Stimulated activated naive B cell treated with anti-CD40 and anti-IgM and Interleukin-4, amounts not matched to agents 10 μg/mL and 1 μg/mL and 100 μg/mL, for 72 hours (primary cell): ENCODE measurements at regions not wholly inside any gene's neighbourhood (a gene's known extent, or its start where the extent isn't known, plus 50 kb on each side); places are given as distances from the start of the nearest gene placed in this dataset.

Source experiments
- ATAC-seq, 2 donors: fragments of 150-1000 bp; cut with Tn5 transposase; replicated peaks; 2 replicates each; pipeline ENCODE4 v1.10.0; 2021; ENCODE audit warnings: moderate library complexity in 1 of 2
- DNase-seq: peaks from one replicate; pipeline ENCODE4 v3.0.0; 2021
- H3K27ac Mint-ChIP-seq: one replicate; pipeline ENCODE4 v1.8.0; 2022; ENCODE audit warnings: mild to moderate bottlenecking, mixed read lengths
- H3K27me3 Mint-ChIP-seq, 2 donors: one replicate each; pipeline ENCODE4 v1.8.0; 2022; ENCODE audit warnings: mixed read lengths in 2 of 2
- H3K36me3 Mint-ChIP-seq, 2 donors: one replicate each; pipeline ENCODE4 v1.8.0; 2022; ENCODE audit warnings: mixed read lengths in 2 of 2, mild to moderate bottlenecking in 1 of 2
- H3K4me1 Mint-ChIP-seq, 2 donors: one replicate each; pipeline ENCODE4 v1.8.0; 2022; ENCODE audit warnings: mixed read lengths in 2 of 2, mild to moderate bottlenecking in 1 of 2
- H3K4me3 Mint-ChIP-seq, 2 donors: one replicate each; pipeline ENCODE4 v1.8.0; 2022; ENCODE audit warnings: mild to moderate bottlenecking in 2 of 2, mixed read lengths in 2 of 2, moderate library complexity in 1 of 2
- H3K9me3 Mint-ChIP-seq, 2 donors: one replicate each; pipeline ENCODE4 v1.8.0; 2022; ENCODE audit warnings: mixed read lengths in 2 of 2, mild to moderate bottlenecking in 1 of 2

DNA sequence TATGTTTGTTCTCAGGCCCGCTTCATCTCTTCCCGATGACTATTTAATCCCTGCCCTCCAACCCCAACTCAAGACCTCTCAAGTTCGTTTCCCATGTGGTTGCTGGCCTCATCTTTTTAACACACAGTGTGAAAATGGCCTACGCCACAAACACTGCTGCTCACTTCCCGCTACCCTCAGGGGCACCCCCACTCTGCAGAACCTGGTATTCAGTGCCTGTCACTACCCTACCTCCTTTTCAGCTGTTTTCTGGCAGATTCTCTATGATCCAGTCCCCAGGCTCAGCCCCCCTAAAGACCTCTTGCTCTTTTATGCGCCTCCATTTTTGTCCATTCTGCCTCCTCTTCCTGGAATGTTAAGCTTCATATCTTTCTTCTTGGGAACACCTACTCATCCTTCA, 152.6 kb upstream of the C1orf174 start:
- DNase-seq (no peak), ATAC-seq (no peak)
- Mint-ChIP-seq H3K9me3 (peaks cover 0 to 5% of the 10 kb centered on the region in 2 donors), H3K36me3 (no peaks in the 10 kb centered on the region), H3K27ac (peak overlapping the region; percentile 28), H3K4me3 (no peak overlapping the region), H3K27me3 (peaks cover 5 to 18% of the 10 kb centered on the region in 2 donors), H3K4me1 (peaks cover 15 to 25% of the 10 kb centered on the region in 2 donors)

DNA sequence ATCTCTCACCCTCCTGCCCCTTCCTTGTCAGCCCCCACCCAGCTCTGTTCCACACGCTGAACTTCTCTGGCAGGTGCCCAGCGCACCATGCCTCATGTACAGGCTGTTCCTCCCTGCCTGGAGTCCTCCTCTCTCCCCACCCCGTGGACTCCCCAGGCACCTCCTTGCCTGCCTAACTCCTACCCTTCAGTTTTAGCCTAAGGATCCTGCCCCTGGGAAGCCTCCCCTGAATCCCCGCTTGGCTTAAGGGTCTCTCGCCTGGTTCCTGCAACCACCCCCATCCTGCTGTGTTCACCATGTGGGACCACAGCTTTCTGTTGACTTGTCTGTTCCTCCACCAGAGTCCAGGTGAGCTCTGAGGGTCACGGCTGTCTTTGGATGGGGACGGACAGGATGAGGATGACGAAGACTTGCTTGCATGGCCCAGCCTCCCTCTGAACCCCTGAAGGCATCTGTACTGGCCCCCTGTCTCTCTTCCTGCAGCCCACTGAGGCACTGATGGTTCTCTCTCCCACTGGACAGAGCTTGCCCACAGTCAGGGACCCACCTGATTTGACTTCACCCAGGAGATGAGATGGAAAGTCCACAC, 153.2 kb upstream of the C1orf174 start:
- H3K4me1 Mint-ChIP-seq: peaks cover 10 to 19% of the 10 kb centered on the region in 2 donors
- H3K36me3 Mint-ChIP-seq: no peaks in the 10 kb centered on the region
- DNase-seq (no peak), ATAC-seq (no peak)
- no peak overlapping the region for H3K27ac Mint-ChIP-seq
- H3K27me3 Mint-ChIP-seq: peaks cover 5 to 18% of the 10 kb centered on the region in 2 donors
- H3K9me3 Mint-ChIP-seq: peaks cover 0 to 5% of the 10 kb centered on the region in 2 donors
- H3K4me3 Mint-ChIP-seq: no peak overlapping the region

DNA sequence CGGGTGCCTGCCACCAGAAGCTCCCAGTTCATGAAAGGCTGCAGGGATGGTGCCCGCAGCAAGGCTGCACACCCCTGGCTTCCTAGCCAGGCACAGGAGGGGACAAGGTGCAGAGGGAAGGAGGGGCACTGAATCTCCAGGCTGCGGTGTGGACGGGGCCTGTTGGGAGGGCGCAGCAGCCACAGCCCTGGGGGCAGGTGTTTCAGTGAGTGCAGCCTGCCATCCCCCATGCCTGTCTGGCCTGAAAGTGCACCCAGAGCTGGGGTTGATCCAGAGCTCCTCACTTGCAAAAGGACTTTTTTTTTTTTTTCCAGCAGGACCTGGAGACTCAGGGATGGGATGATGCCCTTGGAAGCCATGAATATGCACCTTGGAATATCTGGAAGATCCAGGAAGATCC, 153.7 kb upstream of the C1orf174 start:
- no peak for ATAC-seq
- H3K27ac Mint-ChIP-seq: no peak overlapping the region
- H3K9me3 Mint-ChIP-seq: peaks cover 0 to 5% of the 10 kb centered on the region in 2 donors

DNA sequence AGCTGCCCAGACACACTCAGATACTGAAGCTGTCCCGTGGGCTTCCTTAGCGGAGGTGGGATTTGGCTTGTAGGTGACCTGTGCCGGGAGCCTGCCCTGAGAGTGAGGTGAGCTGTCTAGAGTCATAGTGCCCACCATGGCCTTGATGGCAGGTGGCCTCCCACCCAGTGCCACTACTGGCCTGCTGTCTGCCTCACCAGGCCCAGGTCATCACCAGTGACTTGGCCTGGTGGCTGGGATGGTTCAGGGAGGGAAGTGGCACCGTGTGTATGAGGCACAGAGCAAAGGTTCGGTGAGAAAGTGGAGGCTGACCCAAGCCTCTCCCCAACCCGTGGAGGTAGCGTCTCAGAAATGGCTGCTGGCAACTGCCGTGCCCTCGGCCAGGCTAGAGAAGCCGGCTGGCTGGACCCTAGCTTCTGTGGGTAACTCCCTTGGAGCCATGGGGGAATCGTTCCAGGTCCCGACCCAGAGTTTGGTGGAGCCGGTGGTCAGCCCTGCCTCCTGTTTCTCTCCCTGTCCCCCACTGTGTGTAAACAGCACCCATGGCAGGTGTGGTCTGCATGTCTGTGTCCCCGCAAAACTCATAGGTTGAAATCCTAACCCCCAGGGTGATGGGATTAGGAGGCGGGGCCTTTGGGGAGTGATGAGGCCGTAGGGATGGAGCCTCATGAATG, 155.4 kb upstream of the C1orf174 start:
- Mint-ChIP-seq H3K27me3 (peaks cover 5 to 10% of the 10 kb centered on the region in 2 donors), H3K9me3 (peaks cover 0 to 5% of the 10 kb centered on the region in 2 donors), H3K27ac (no peak overlapping the region), H3K4me1 (peaks cover 0 to 6% of the 10 kb centered on the region in 2 donors), H3K4me3 (no peak overlapping the region), H3K36me3 (no peaks in the 10 kb centered on the region)
- no peak for DNase-seq
- ATAC-seq: no peak

More for the DNA sequence above, 153.7 kb upstream of the C1orf174 start:
- H3K4me3 Mint-ChIP-seq: no peak overlapping the region
- peaks cover 10 to 13% of the 10 kb centered on the region in 2 donors for H3K4me1 Mint-ChIP-seq
- H3K27me3 Mint-ChIP-seq: peaks cover 5 to 18% of the 10 kb centered on the region in 2 donors
- no peaks in the 10 kb centered on the region for H3K36me3 Mint-ChIP-seq
- no peak for DNase-seq

DNA sequence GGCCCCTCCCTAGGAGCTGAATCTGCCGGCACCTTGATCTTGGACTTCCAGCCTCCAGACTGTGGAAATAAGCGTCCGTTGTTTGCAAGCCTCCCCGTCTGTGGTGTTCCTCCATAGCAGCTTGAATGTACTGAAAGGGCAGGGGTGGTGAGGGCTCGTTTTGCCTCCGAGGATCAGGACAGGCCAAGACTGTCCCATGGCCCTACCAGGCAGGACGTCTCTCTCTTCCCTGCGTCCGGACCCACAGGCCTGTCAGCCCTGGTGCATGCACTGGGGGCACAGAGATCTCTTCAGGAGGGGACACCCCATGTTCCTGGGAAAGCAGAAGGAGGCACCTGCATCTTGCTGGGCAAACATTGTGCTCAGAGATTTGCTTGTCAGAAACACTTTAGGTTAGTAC, 156.3 kb upstream of the C1orf174 start:
- peaks cover 0 to 6% of the 10 kb centered on the region in 2 donors for H3K4me1 Mint-ChIP-seq
- H3K27ac Mint-ChIP-seq: no peak overlapping the region
- no peak overlapping the region for H3K4me3 Mint-ChIP-seq
- H3K36me3 Mint-ChIP-seq: no peaks in the 10 kb centered on the region
- peaks cover 0 to 5% of the 10 kb centered on the region in 2 donors for H3K9me3 Mint-ChIP-seq
- H3K27me3 Mint-ChIP-seq: peaks cover 5 to 10% of the 10 kb centered on the region in 2 donors
- no peak for ATAC-seq
- DNase-seq: no peak

DNA sequence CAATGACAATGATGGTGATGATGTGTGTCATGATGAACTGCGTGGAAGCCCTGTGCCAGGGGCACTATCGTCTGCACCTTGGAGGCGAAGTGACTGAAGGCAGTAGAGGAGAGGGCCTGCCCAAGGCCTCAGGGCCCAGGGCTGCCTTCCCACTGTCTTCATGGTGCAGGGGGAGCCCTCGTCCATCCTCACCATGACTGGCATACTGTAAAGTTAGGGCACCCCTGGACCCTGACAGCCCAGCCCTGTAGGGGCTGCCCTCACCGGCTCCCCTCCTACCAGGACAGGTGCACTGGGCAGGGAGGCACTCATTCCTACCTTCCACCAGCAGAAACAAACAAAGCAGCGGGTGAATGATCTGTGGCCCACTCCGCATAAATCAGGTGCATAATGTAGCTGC, 156.9 kb upstream of the C1orf174 start:
- H3K27me3 Mint-ChIP-seq: peaks cover 5 to 10% of the 10 kb centered on the region in 2 donors
- H3K4me3 Mint-ChIP-seq: no peak overlapping the region
- H3K4me1 Mint-ChIP-seq: peaks cover 0 to 6% of the 10 kb centered on the region in 2 donors
- H3K27ac Mint-ChIP-seq: no peak overlapping the region
- ATAC-seq (no peak), DNase-seq (no peak)
- peaks cover 0 to 5% of the 10 kb centered on the region in 2 donors for H3K9me3 Mint-ChIP-seq
- no peaks in the 10 kb centered on the region for H3K36me3 Mint-ChIP-seq

DNA sequence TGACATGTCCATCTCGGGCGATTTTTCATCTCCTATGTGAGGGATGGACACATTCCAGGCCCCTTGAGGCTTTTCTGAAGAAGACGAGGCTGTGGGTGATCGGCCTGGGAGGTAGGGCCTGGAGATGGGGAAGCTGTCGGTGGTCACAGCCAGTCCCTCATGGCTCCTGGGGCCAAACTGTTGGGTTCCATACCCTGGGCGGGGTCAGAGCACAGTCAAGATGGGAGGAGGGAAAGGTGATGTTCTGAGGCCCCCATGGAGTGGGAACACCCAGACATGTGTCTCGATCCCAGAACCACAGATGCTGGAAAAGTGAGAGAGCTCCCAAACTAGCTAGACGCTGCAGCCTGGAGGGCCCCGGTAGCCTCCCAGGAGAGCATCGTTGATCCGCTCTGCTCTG, 157.5 kb upstream of the C1orf174 start:
- no peak for DNase-seq
- no peak for ATAC-seq
- H3K27ac Mint-ChIP-seq: no peak overlapping the region
- H3K27me3 Mint-ChIP-seq: peaks cover 5 to 10% of the 10 kb centered on the region in 2 donors
- H3K36me3 Mint-ChIP-seq: no peaks in the 10 kb centered on the region
- H3K9me3 Mint-ChIP-seq: peaks cover 0 to 5% of the 10 kb centered on the region in 2 donors
- H3K4me1 Mint-ChIP-seq: peaks cover 0 to 6% of the 10 kb centered on the region in 2 donors
- no peak overlapping the region for H3K4me3 Mint-ChIP-seq

DNA sequence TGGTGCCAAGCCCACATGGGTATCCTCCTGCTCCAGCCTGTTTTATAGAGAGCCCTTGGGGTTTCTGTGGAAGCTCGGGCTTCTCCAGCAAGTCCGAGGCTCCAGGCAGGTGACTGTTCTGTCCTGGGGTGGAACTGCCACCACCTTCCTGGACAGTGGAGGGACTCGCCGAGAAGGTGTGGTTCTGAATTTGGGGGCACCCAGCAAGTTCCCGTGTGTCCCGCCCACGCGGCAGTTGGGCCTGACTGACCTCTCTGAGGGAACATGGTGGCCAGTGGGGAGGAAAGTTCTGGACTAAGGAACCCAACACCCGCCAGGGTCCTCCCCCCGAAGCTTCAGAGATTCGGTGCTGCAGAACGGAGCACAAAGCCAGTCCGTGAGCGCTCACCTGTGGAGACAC, 158.1 kb upstream of the C1orf174 start:
- ATAC-seq (no peak), DNase-seq (no peak)
- no peak overlapping the region for H3K4me3 Mint-ChIP-seq
- H3K27ac Mint-ChIP-seq: no peak overlapping the region
- H3K36me3 Mint-ChIP-seq: no peaks in the 10 kb centered on the region
- H3K4me1 Mint-ChIP-seq: peaks cover 0 to 6% of the 10 kb centered on the region in 2 donors
- H3K27me3 Mint-ChIP-seq: peaks cover 5% of the 10 kb centered on the region in 2 donors
- peaks cover 0 to 5% of the 10 kb centered on the region in 2 donors for H3K9me3 Mint-ChIP-seq

DNA sequence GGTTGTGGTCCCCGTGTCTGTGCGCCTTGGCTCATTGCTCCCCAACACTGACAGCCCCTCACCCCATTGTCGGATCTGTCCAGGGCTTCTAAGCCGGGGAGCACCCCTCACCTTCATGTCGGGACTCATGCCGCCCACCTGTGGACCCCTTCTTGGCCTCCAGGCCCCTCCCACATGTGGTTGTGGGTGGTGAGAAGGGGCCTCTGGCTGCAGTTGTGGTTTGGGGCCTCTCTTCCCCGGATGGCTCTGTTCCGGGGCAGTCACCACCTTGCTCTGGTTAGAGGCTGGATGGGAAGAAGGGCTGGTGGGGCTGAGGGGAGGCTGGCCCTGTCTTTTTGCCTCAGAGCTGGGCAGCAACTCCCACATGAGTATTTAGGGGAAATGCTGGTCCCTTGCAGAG, 158.6 kb upstream of the C1orf174 start:
- DNase-seq (no peak), ATAC-seq (no peak)
- peaks cover 0 to 5% of the 10 kb centered on the region in 2 donors for H3K27me3 Mint-ChIP-seq
- H3K27ac Mint-ChIP-seq: no peak overlapping the region
- H3K36me3 Mint-ChIP-seq: no peaks in the 10 kb centered on the region
- peaks cover 0 to 5% of the 10 kb centered on the region in 2 donors for H3K9me3 Mint-ChIP-seq
- peaks cover 0 to 6% of the 10 kb centered on the region in 2 donors for H3K4me1 Mint-ChIP-seq
- no peak overlapping the region for H3K4me3 Mint-ChIP-seq

DNA sequence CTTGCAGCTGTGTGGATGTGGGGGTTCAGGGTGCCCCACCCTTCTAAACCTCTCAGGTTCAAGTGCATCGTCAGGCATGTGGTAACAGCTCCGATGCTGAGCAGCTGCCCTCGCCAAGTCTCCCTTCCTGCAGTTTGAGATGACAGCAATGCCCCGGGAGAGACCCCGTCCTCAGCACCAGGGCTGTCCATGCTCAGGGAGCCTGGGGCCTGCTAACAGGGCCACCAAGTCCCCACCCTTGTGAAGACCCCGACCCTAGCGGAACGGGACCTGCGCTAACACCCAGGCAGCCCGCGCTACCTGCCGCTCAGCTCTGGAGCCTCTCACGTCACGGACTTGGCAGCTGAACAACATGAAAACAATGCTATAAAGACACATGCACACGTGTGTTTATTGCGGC, 159.2 kb upstream of the C1orf174 start:
- peaks cover 0 to 5% of the 10 kb centered on the region in 2 donors for H3K9me3 Mint-ChIP-seq
- H3K27ac Mint-ChIP-seq: no peak overlapping the region
- no peaks in the 10 kb centered on the region for H3K36me3 Mint-ChIP-seq
- no peak for ATAC-seq
- H3K27me3 Mint-ChIP-seq: peaks cover 0 to 5% of the 10 kb centered on the region in 2 donors
- peaks cover 0 to 6% of the 10 kb centered on the region in 2 donors for H3K4me1 Mint-ChIP-seq
- no peak for DNase-seq
- H3K4me3 Mint-ChIP-seq: no peak overlapping the region

DNA sequence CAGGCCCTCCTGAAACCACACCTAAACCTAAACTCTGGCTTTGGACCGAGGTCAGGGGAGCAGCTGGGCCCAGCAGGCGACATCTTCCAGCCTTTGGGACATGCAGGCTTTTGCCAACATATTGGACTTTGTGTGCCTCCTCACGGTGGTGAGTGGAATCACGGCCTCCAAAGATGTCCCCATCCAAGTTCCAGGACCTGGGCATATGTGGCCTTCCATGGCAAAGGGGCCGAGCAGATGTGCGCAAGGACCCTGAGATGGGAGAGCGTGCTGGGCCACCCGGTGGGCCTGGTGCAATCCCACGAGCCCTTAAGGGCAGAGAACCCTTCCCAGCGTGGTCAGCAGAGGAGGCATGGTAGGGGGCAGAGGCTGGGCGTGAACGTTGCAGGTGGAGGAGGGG, 160.8 kb upstream of the C1orf174 start:
- Mint-ChIP-seq H3K27ac (no peak overlapping the region), H3K27me3 (no peaks in the 10 kb centered on the region), H3K4me1 (peaks cover 0 to 6% of the 10 kb centered on the region in 2 donors), H3K9me3 (peaks cover 0 to 5% of the 10 kb centered on the region in 2 donors), H3K4me3 (no peak overlapping the region), H3K36me3 (no peaks in the 10 kb centered on the region)
- no peak for DNase-seq
- ATAC-seq: no peak

DNA sequence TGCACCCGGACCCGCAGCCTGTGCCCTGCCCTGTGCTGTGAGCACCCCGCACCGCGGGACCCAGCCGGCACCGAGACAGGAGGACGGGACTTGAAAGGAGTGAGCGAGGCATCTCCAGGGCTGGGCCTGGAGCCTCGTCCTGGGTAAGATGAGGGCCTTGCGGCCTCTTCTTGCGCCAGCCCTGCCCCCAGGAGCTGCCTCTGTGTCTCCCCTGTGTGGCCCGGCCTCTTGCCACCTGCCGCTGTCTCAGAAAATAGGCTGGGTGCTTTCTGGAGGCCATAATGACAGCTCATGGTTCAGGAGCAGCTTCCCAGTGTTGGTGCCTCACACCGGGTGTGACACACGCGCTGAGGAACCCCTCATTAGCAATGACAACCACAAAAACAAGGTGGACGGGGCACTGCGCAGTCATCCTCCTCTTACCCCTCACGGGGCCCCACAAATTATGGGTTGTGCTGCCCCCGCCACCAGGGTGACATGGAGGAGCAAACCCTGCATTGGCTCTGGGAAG, 161.5 kb upstream of the C1orf174 start:
- Mint-ChIP-seq H3K36me3 (no peaks in the 10 kb centered on the region), H3K9me3 (no peaks in the 10 kb centered on the region), H3K4me3 (no peak overlapping the region), H3K4me1 (peaks cover 0 to 4% of the 10 kb centered on the region in 2 donors), H3K27me3 (no peaks in the 10 kb centered on the region), H3K27ac (no peak overlapping the region)
- ATAC-seq (no peak), DNase-seq (no peak)

DNA sequence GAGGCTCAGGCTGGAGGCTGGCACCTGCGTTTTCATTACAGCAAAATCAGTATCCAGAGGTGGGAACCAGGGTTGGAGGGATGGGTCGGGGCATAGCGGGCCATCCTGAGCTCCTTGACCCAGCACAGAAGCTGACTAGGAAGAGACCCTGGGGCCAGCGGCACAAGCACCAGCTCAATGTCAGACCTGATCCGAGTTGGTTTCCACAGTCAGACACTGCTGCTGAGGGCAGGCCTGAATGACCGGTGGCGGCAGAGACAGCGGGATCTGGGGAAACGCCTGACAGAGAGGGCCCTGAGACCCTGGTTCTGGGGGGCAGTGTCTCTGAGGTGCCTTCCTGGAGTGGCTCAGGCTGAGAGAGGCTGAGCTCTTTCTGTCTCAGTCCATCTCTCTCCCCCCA, 162.0 kb upstream of the C1orf174 start:
- DNase-seq (no peak), ATAC-seq (no peak)
- H3K4me3 Mint-ChIP-seq: no peak overlapping the region
- no peaks in the 10 kb centered on the region for H3K36me3 Mint-ChIP-seq
- H3K4me1 Mint-ChIP-seq: peaks cover 0 to 4% of the 10 kb centered on the region in 2 donors
- no peaks in the 10 kb centered on the region for H3K27me3 Mint-ChIP-seq
- no peaks in the 10 kb centered on the region for H3K9me3 Mint-ChIP-seq
- no peak overlapping the region for H3K27ac Mint-ChIP-seq

DNA sequence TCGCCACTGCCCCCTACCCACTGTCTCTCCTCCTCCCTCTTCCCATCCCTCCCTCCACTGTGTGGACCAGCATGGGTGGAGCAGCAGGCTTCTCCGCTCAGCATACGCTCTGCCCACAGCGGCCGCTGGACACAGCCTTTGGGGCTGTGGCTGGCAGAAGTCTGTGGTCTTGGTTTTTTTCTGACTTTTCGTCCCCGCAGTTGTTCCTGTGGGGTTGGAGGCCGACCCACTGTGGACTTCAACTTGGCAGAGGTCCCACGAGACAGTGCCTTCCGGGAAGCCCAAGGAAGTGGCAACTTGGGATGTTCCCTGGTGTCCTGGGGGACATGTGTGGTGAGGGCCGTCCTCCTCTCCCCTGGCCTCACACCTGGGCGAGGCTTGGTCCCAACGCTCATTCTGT, 162.5 kb upstream of the C1orf174 start:
- H3K9me3 Mint-ChIP-seq: no peaks in the 10 kb centered on the region
- no peaks in the 10 kb centered on the region for H3K27me3 Mint-ChIP-seq
- peaks cover 0 to 4% of the 10 kb centered on the region in 2 donors for H3K4me1 Mint-ChIP-seq
- DNase-seq (no peak), ATAC-seq (no peak)
- no peak overlapping the region for H3K4me3 Mint-ChIP-seq
- no peaks in the 10 kb centered on the region for H3K36me3 Mint-ChIP-seq
- H3K27ac Mint-ChIP-seq: no peak overlapping the region

DNA sequence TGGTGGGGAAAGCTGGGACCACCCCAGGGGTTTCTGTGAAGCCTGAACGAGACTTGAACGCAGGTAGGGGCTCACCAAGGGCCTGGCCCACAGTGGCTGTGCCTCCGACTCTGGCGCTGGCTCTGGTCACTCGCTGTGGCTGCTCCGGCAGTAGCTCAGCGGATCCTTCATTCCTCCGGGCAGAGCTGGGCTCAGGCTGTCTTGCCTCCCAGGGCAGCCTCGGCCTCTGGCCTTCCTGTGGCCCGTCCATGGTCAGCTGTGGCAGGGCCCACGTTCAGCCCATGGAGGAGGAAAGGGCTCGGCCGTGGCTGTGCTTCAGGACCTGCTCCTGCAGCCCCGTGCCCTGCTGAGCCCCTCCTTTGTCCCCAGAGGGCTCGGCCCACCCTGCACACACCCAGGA, 162.9 kb upstream of the C1orf174 start:
- Mint-ChIP-seq H3K9me3 (no peaks in the 10 kb centered on the region), H3K4me3 (no peak overlapping the region), H3K36me3 (no peaks in the 10 kb centered on the region), H3K27me3 (no peaks in the 10 kb centered on the region), H3K4me1 (peaks cover 0 to 4% of the 10 kb centered on the region in 2 donors), H3K27ac (no peak overlapping the region)
- DNase-seq (no peak), ATAC-seq (no peak)
